Spleen (tissue), 7 donors: ENCODE measurements at regions not wholly inside any gene's neighbourhood (a gene's known extent, or its start where the extent isn't known, plus 50 kb on each side); places are given as distances from the start of the nearest gene placed in this dataset.

Experiments used
- CTCF ChIP-seq, 11 experiments: fragments of 200-600 bp in 7 of 11; fragments of 450-650 bp in 4 of 11; sonication (generic) in 4 of 11; IDR thresholded peaks in 8 of 11; conservative IDR thresholded peaks in 3 of 11; 1 replicate in 7 of 11; 2 replicates in 4 of 11; pipeline versions ENCODE4 v1.4.0 to v1.8.0; 2016 to 2021; ENCODE audit warnings: antibody characterized with exemption in 11 of 11, inconsistent platforms in 4 of 11, mild to moderate bottlenecking in 1 of 11
- POLR2AphosphoS5 ChIP-seq, 3 donors: sonication (generic); formaldehyde crosslinking; IDR thresholded peaks; one replicate each; pipeline ENCODE4 v1.5.1; 2017; ENCODE audit warnings: antibody characterized with exemption in 3 of 3
- donor health status: DM: no; HTN: no; CAD: no; lungs with moderate emphysema.
- donor health status: DM: no; HTN: no; CAD: no.
- donor health status: DM: no; HTN: no; CAD: no.

DNA sequence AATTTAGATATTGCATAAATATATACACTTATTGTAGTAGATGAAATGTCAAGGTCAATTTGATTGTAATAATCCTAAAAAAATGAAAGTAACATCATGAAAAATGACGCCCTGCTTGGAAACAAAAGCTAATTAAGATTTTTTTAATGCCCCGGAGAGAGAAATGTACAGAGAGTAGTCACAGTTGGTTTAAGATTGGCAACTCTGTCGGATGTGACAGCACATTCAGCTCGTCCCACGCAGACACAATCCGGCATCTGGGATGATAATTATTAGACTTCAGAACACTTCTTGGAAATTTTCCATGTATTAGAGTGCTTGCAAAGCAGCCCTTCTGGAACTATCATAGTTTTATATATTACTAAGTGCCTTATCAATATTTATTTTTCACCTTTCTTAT, 478.0 kb downstream of the PDHA2 start:
- no peak for TF ChIP-seq CTCF (IDR thresholded peaks at IDR 0.05 in 8 of 11, conservative IDR thresholded peaks at IDR 0.05 in 3 of 11)
- no peak for TF ChIP-seq POLR2AphosphoS5 (IDR thresholded peaks at IDR 0.05)
